Liver (tissue), 3 donors: ENCODE measurements at regions not wholly inside any gene's neighbourhood (a gene's known extent, or its start where the extent isn't known, plus 50 kb on each side); places are given as distances from the start of the nearest gene placed in this dataset.

Experiments used
- EGR1 ChIP-seq, 2 donors: IDR thresholded peaks; 2 replicates each; pipeline ENCODE4 v1.6.1; 2016 to 2018; ENCODE audit warnings: antibody characterized with exemption in 2 of 2, low read depth in 2 of 2
- FOXA1 ChIP-seq: IDR thresholded peaks from 2 replicates; pipeline ENCODE4 v1.6.1; 2016; ENCODE audit warnings: antibody characterized with exemption
- JUND ChIP-seq, 2 donors: IDR thresholded peaks; 2 replicates each; pipeline ENCODE4 v1.6.1; 2016; ENCODE audit warnings: antibody characterized with exemption in 2 of 2
- NR2F2 ChIP-seq: IDR thresholded peaks from 2 replicates; pipeline ENCODE4 v1.6.1; 2016; ENCODE audit warnings: antibody characterized with exemption
- REST ChIP-seq: IDR thresholded peaks from 2 replicates; pipeline ENCODE4 v1.6.1; 2016; ENCODE audit warnings: antibody characterized with exemption, mild to moderate bottlenecking
- TAF1 ChIP-seq: conservative IDR thresholded peaks from 2 replicates; pipeline ENCODE4 v1.6.1; 2016; ENCODE audit warnings: antibody characterized with exemption, mild to moderate bottlenecking
- YY1 ChIP-seq: IDR thresholded peaks from 2 replicates; pipeline ENCODE4 v1.6.1; 2016; ENCODE audit warnings: antibody characterized with exemption, mild to moderate bottlenecking
- TF ChIP-seq, protein P1 (sequence below): fragments of 150-350 bp; IDR thresholded peaks from 2 replicates; pipeline ENCODE4 v1.5.1; 2017; ENCODE audit warnings: improper control_type of control experiment, low read depth, low read length; ENCODE audit not compliant: missing input control
- TF ChIP-seq, protein P2 (sequence below): IDR thresholded peaks from 2 replicates; pipeline ENCODE4 v1.6.1; 2016; ENCODE audit warnings: antibody characterized with exemption
- TF ChIP-seq, protein P3 (sequence below): IDR thresholded peaks from 2 replicates; pipeline ENCODE4 v1.6.1; 2016; ENCODE audit warnings: antibody characterized with exemption
- donor health status: healthy.
- donor health status: healthy.

DNA sequence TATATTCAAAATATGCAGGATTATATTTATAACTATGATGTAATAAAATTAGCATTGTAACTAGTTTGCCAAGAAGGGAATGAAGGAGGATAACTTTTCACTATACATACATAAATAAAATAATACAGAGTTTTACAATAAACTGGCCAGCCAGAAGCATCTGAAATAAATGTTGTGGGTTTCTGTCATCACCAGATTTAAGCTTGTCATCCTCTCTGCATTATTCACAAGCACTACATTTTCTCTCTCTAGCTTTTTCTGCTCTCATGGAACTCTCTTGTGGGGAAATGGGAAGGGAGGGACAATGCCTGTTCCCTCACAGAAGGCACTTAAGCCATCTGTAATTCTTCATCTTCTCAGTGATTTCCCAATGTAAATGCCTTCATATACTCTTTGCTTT, 626.8 kb downstream of the SEMA5A start:
- TF ChIP-seq, protein P1, sequence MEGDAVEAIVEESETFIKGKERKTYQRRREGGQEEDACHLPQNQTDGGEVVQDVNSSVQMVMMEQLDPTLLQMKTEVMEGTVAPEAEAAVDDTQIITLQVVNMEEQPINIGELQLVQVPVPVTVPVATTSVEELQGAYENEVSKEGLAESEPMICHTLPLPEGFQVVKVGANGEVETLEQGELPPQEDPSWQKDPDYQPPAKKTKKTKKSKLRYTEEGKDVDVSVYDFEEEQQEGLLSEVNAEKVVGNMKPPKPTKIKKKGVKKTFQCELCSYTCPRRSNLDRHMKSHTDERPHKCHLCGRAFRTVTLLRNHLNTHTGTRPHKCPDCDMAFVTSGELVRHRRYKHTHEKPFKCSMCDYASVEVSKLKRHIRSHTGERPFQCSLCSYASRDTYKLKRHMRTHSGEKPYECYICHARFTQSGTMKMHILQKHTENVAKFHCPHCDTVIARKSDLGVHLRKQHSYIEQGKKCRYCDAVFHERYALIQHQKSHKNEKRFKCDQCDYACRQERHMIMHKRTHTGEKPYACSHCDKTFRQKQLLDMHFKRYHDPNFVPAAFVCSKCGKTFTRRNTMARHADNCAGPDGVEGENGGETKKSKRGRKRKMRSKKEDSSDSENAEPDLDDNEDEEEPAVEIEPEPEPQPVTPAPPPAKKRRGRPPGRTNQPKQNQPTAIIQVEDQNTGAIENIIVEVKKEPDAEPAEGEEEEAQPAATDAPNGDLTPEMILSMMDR, result no peak
- TF ChIP-seq REST, result no peak
- TF ChIP-seq, protein P2, sequence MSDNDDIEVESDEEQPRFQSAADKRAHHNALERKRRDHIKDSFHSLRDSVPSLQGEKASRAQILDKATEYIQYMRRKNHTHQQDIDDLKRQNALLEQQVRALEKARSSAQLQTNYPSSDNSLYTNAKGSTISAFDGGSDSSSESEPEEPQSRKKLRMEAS, result no peak
- TF ChIP-seq, protein P3, sequence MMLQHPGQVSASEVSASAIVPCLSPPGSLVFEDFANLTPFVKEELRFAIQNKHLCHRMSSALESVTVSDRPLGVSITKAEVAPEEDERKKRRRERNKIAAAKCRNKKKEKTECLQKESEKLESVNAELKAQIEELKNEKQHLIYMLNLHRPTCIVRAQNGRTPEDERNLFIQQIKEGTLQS, result no peak
- TF ChIP-seq YY1, result no peak
- TF ChIP-seq NR2F2, result no peak
- TF ChIP-seq FOXA1, result no peak
- TF ChIP-seq JUND (IDR thresholded peaks at IDR 0.05), result no peak
- TF ChIP-seq TAF1, result no peak
- no peak for TF ChIP-seq EGR1 (IDR thresholded peaks at IDR 0.05; ENCODE audit: low read depth in 2 of 2)
